ENCODE measurements at regions not wholly inside any gene's neighbourhood (a gene's known extent, or its start where the extent isn't known, plus 50 kb on each side); places are given as distances from the start of the nearest gene placed in this dataset.

DNA sequence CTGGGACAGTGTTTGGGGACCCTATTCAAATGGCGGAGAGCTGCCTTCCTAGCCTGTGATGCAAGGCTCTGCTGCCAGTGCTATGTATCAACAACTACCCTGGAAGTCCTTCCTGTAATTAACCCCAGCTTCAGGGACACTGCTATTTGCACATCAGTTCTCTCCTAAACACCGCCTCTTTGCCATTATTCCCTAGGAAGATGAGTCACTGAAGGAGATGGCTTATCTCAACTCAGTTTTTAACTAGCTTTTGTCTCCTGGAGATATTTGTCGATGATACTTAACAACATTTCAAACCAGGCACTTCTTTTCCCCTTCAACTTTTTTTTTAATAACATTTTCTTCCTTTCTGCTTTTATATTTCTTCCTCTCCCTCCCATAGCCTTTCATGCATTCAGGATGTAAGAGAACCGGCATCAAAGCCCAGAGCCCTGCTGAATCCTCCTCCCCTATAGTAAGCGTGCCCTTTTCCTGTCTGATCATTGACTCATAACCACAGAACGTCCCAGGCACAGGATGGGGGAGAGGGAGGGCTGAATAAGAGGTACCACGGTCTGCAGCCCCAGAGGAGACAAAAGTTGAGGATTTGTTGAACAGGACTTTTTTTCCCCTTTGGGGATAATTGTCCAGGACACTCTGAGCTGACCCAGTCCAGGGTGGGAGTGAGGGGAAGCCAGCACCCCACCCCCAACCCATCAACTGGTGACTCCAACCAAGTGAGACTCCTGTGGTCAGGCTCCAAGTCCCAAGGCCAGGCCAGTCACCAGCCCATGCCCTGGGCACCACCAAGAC, 387.8 kb upstream of the SALL1 start:
- Histone ChIP-seq H3K27ac (ENCODE audit: low read depth, low read length) (no peak overlapping the region), H3K4me3 (replicated peaks in 1 of 2; ENCODE audit: low read depth in 1 of 2, low read length in 2 of 2) (no peak overlapping the region), H2AFZ (ENCODE audit: low read depth, low read length, poor library complexity, severe bottlenecking) (no peak overlapping the region), H3K9me3 (ENCODE audit: control insufficient read depth in 1 of 2, insufficient read depth in 1 of 2, low read depth in 1 of 2, low read length in 2 of 2) (peaks cover 3 to 5% of the 10 kb centered on the region in 2 experiments; a peak in 2 of 4 replicates), H3K4me2 (ENCODE audit: low read length) (no peak overlapping the region), H3K36me3 (ENCODE audit: control insufficient read depth in 1 of 2, insufficient read depth in 2 of 2, low read length in 2 of 2) (no peaks in the 10 kb centered on the region), H3K9me2 (ENCODE audit: insufficient read depth) (no peaks in the 10 kb centered on the region), H3K4me1 (ENCODE audit: control insufficient read depth in 1 of 2, insufficient read depth in 2 of 2, low read length in 2 of 2) (no peaks in the 10 kb centered on the region), H4K20me1 (ENCODE audit: insufficient read depth) (no peaks in the 10 kb centered on the region), H3K79me2 (ENCODE audit: insufficient read depth, low read length) (no peaks in the 10 kb centered on the region), H3K9ac (ENCODE audit: low read length) (no peak overlapping the region), H3K27me3 (ENCODE audit: insufficient read depth, low read length) (no peaks in the 10 kb centered on the region)
- BruUV-seq (replicated peaks), result no TSS peak
- RAD21 ChIA-PET (ENCODE audit: low non-redundant PET in 1 of 2, low total read pairs in 2 of 2, uncharacterized antibody in 2 of 2, unreplicated experiment in 2 of 2), result no interaction called here
- CTCF ChIA-PET, result no interaction called here
- ATAC-seq (no peak), DNase-seq (ENCODE audit: low read depth, low spot score) (no peak)
- POLR2A ChIA-PET, result no interaction called here
- TF ChIP-seq ZNF274 (IDR thresholded peaks at IDR 0.05; ENCODE audit: low read depth, low read length), result no peak
- TF ChIP-seq, protein P1, sequence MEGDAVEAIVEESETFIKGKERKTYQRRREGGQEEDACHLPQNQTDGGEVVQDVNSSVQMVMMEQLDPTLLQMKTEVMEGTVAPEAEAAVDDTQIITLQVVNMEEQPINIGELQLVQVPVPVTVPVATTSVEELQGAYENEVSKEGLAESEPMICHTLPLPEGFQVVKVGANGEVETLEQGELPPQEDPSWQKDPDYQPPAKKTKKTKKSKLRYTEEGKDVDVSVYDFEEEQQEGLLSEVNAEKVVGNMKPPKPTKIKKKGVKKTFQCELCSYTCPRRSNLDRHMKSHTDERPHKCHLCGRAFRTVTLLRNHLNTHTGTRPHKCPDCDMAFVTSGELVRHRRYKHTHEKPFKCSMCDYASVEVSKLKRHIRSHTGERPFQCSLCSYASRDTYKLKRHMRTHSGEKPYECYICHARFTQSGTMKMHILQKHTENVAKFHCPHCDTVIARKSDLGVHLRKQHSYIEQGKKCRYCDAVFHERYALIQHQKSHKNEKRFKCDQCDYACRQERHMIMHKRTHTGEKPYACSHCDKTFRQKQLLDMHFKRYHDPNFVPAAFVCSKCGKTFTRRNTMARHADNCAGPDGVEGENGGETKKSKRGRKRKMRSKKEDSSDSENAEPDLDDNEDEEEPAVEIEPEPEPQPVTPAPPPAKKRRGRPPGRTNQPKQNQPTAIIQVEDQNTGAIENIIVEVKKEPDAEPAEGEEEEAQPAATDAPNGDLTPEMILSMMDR (IDR thresholded peaks at IDR 0.05 in 2 of 3, conservative IDR thresholded peaks at IDR 0.05 in 1 of 3; ENCODE audit: borderline replicate concordance in 1 of 3, insufficient read depth in 1 of 3, low read depth in 2 of 3, low read length in 2 of 3), result no peak
- peak; percentile 89 for TF ChIP-seq TCF7L2 (IDR thresholded peaks at IDR 0.05; ENCODE audit: borderline replicate concordance, extremely low read depth, insufficient read depth, insufficient read length)
- no peak for TF ChIP-seq JUND (IDR thresholded peaks at IDR 0.05)
- intact Hi-C loops (cut with micrococcal nuclease), result no loop called here

DNA sequence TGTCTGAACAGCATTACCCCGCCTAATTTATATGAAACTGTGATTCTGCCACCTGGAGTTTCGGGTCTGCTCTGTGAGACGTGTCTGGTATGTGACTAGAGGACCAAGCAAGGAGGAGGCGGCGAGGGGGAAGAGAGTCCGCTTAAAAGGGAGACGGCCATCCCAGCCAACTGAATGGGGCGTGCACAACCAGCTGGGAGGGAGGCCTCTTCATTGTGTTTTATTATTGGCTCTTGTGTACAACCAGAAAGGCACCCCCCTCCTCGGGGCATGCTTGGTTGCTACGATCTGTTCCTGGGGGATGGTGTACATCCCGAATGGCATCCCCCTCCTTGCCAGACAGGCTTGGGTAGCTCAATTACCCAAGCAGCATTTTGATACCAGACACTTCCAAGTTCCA, 384.5 kb upstream of the SALL1 start:
- no peaks in the 10 kb centered on the region for H3K27me3 ChIP-seq (ENCODE audit: insufficient read depth, low read length)
- RAD21 ChIA-PET (ENCODE audit: low non-redundant PET in 1 of 2, low total read pairs in 2 of 2, uncharacterized antibody in 2 of 2, unreplicated experiment in 2 of 2), result no interaction called here
- no peaks in the 10 kb centered on the region for H3K9me2 ChIP-seq (ENCODE audit: insufficient read depth)
- BruUV-seq (replicated peaks), result no TSS peak
- intact Hi-C loops (cut with micrococcal nuclease), result no loop called here
- H3K9ac ChIP-seq (ENCODE audit: low read length), result no peak overlapping the region
- CTCF ChIA-PET, result no interaction called here
- H3K4me3 ChIP-seq (replicated peaks in 1 of 2; ENCODE audit: low read depth in 1 of 2, low read length in 2 of 2), result no peak overlapping the region
- POLR2A ChIA-PET, result no interaction called here
- no peak overlapping the region for H2AFZ ChIP-seq (ENCODE audit: low read depth, low read length, poor library complexity, severe bottlenecking)
- DNase-seq (ENCODE audit: low read depth, low spot score), result no peak
- H4K20me1 ChIP-seq (ENCODE audit: insufficient read depth), result no peaks in the 10 kb centered on the region
- H3K36me3 ChIP-seq (ENCODE audit: control insufficient read depth in 1 of 2, insufficient read depth in 2 of 2, low read length in 2 of 2), result no peaks in the 10 kb centered on the region
- H3K4me1 ChIP-seq (ENCODE audit: control insufficient read depth in 1 of 2, insufficient read depth in 2 of 2, low read length in 2 of 2), result no peaks in the 10 kb centered on the region
- H3K79me2 ChIP-seq (ENCODE audit: insufficient read depth, low read length), result no peaks in the 10 kb centered on the region
- H3K9me3 ChIP-seq (ENCODE audit: control insufficient read depth in 1 of 2, insufficient read depth in 1 of 2, low read depth in 1 of 2, low read length in 2 of 2), result peaks cover 0 to 17% of the 10 kb centered on the region in 2 experiments; a peak in 1 of 4 replicates
- no peak overlapping the region for H3K4me2 ChIP-seq (ENCODE audit: low read length)
- ATAC-seq, result no peak
- no peak overlapping the region for H3K27ac ChIP-seq (ENCODE audit: low read depth, low read length)
- TF ChIP-seq POLR2AphosphoS5 (IDR thresholded peaks at IDR 0.05; ENCODE audit: low read depth, low read length) (no peak), ZBTB33 (IDR thresholded peaks at IDR 0.05; ENCODE audit: extremely low read depth, insufficient replicate concordance, low read length) (no peak), EZH2 (IDR thresholded peaks at IDR 0.05) (no peak), TCF7L2 (IDR thresholded peaks at IDR 0.05; ENCODE audit: borderline replicate concordance, extremely low read depth, insufficient read depth, insufficient read length) (no peak), EZH2phosphoT487 (IDR thresholded peaks at IDR 0.05; ENCODE audit: borderline replicate concordance) (no peak), SRF (IDR thresholded peaks at IDR 0.05; ENCODE audit: low read depth) (no peak), CEBPB (IDR thresholded peaks at IDR 0.05; ENCODE audit: low read depth) (no peak), EGR1 (IDR thresholded peaks at IDR 0.05; ENCODE audit: low read depth) (no peak)
- TF ChIP-seq, protein P1 (IDR thresholded peaks at IDR 0.05 in 2 of 3, conservative IDR thresholded peaks at IDR 0.05 in 1 of 3; ENCODE audit: borderline replicate concordance in 1 of 3, insufficient read depth in 1 of 3, low read depth in 2 of 3, low read length in 2 of 3), result no peak
